AG09309 (cell line): ENCODE measurements at regions not wholly inside any gene's neighbourhood (a gene's known extent, or its start where the extent isn't known, plus 50 kb on each side); places are given as distances from the start of the nearest gene placed in this dataset.

Experiments used
- DNase-seq: peaks from one replicate; pipeline ENCODE4 v3.0.0-alpha.2; 2010; ENCODE audit warnings: low read depth
- H3K4me3 ChIP-seq: 2 replicates; pipeline ENCODE4 v1.5.1; 2011; ENCODE audit warnings: mild to moderate bottlenecking, low read depth, low read length, moderate library complexity; ENCODE audit not compliant: control insufficient read depth
- TF ChIP-seq, protein P1 (sequence below): IDR thresholded peaks from 2 replicates; pipeline ENCODE4 v1.5.1; 2011; ENCODE audit warnings: mild to moderate bottlenecking, low read depth, low read length, inconsistent platforms; ENCODE audit not compliant: insufficient read depth, control insufficient read depth; ENCODE audit errors: missing control alignments

DNA sequence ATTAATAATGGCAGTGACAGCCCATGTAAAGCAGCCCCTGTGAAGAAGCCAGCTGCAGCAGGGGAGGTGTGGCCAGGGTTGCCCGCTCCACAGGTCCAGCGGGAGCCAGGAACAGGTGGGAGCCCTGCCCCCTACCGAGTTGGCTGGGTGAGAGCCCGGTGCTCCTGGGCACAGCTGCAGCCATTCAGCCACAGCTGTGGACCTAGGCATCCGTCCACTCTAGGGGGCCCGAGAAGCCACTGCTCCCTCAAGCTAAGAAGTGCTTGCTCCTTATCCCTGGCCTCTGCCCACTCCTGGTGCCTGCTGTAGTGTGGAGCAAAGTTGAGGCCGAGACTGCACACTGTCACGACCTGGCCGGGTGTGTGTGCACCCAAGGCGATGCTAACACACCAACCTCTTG is 1469.0 kb downstream of the PCDH7 start:
- TF ChIP-seq, protein P1, sequence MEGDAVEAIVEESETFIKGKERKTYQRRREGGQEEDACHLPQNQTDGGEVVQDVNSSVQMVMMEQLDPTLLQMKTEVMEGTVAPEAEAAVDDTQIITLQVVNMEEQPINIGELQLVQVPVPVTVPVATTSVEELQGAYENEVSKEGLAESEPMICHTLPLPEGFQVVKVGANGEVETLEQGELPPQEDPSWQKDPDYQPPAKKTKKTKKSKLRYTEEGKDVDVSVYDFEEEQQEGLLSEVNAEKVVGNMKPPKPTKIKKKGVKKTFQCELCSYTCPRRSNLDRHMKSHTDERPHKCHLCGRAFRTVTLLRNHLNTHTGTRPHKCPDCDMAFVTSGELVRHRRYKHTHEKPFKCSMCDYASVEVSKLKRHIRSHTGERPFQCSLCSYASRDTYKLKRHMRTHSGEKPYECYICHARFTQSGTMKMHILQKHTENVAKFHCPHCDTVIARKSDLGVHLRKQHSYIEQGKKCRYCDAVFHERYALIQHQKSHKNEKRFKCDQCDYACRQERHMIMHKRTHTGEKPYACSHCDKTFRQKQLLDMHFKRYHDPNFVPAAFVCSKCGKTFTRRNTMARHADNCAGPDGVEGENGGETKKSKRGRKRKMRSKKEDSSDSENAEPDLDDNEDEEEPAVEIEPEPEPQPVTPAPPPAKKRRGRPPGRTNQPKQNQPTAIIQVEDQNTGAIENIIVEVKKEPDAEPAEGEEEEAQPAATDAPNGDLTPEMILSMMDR: no peak

DNA sequence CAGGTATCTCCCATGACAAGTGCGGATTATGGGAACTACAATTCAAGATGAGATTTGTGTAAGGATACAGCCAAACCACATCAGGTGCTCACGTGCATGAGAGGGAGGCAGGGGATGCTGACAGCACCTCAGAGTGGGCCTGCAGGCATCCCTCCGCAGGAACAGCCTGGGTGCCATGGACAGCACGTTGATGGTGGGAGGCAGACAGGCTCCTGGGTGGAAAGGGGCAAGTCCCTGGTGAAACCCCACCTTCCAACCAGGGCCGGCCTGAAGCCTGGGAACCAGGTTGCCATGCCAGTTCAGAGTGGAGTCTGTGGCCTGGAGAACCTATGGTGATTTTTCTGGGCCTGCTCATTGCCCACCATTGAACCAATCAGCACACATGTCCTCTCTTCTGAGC is 1469.6 kb downstream of the PCDH7 start:
- no peak overlapping the region for H3K4me3 ChIP-seq
- DNase-seq: no peak
- TF ChIP-seq, protein P1: no peak

More for the DNA sequence above, 1469.0 kb downstream of the PCDH7 start:
- H3K4me3 ChIP-seq: no peak overlapping the region
- DNase-seq: no peak

DNA sequence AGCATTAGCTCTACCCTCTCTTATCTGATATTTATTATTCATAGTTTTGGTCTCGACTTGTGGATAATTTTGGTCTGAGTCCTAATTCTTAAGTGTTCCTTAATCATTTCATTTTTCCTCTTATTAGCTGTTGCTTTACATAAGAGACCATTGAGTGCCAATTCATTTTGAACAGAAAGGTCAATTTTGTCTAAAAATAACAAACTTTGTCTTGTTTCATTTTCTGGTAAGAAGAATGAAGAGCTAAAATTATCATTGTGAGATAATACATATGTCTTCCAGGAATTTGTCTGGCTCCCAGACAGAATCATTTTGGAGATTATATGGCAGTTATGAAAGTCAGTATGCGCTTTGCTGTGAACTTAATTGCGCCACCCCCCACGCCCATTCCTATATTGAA is 1471.8 kb downstream of the PCDH7 start:
- DNase-seq: no peak
- H3K4me3 ChIP-seq: no peak overlapping the region
- TF ChIP-seq, protein P1: no peak

DNA sequence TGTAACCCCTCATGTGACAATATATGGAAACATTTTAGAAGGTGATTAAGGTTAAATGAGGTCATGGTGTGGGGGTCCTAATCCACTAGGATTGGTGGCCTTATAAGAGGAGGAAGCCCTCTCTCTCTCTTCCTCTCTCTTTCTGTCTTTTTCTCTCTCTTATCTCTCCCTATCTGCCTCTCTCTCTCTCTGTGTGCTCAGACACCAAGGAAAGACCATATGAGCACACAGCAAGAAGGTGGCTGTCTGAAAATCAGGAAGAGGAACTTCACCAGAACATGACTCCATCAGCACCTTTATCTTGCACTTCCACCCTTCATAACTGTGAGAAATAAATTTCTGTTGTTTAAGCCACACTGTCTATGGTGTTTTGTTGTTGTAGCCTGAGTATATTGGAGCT is 1472.2 kb downstream of the PCDH7 start:
- H3K4me3 ChIP-seq: no peak overlapping the region
- TF ChIP-seq, protein P1: no peak
- no peak for DNase-seq

DNA sequence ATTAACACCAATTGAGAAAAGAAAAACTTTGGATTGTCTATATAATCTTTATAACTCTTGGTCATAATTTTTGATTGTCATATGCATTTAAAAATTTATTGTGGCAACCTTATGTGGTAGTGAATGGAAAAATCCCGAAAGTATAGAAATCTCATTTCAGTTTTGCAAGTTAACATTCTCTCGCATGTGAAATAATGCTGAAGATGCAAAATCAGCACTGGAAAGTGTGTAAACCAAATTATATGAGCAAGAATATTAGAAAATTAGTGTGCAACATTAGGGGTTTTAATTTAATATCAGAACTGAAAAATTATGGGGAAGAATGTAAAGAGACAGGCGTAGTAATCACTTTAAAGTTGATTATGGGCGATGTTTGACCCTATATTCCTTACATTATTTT is 1472.8 kb downstream of the PCDH7 start:
- TF ChIP-seq, protein P1: no peak
- no peak overlapping the region for H3K4me3 ChIP-seq
- no peak for DNase-seq

DNA sequence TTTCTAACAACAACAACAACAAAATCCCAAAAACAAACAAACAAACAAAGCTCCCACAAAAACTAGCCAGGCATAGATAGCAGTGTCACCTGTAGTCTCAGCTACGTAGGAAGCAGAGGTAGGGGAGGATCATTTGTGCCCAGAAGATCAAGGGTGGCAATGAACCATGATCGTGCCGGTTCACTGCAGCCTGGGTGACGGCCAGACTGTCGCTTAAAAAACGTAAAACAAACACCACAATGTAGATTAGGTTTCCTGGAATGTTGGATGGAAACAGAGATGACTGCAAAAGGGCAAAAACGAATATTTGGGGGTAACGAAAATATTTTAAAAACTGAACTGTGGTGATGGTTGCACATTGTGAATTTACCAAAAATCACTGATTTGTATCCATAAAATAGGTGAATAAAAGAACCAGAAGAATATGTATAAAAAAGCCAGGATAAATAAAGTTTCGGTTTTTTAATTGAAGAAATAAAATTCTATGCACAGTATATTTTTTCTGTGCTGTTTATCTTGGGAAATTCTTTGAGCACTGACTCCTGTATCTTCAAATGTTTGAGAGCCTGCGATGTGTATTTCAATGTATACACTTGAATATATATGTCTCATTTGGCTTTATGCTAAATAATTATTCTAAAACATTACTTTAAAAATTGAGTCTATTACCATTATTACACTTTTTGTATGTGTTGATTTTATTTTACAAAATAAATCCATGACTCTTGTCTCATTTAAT is 1477.0 kb downstream of the PCDH7 start:
- H3K4me3 ChIP-seq: no peak overlapping the region
- no peak for DNase-seq
- TF ChIP-seq, protein P1: no peak

DNA sequence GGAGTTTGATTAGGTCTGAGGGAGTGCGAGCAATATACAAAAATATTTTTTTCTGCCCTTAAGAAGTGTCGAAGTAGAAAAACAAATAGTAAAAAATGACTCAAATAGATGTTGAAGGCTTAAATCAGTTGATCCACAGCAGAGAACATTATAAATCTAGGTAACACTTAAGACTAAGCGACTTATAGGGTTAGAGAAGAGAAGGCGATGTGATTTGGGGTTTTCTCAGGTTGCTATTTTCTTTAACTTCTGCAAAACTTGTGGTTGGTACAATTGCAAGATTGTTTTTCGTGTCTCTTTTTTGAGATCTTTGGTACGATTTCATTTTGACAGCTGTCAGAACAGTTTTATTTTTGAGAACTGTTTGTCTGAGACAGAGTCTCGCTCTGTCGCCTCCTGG is 1479.5 kb downstream of the PCDH7 start:
- no peak for DNase-seq
- H3K4me3 ChIP-seq: no peak overlapping the region
- TF ChIP-seq, protein P1: no peak
